SH-SY5Y (cell line): ENCODE measurements at regions not wholly inside any gene's neighbourhood (a gene's known extent, or its start where the extent isn't known, plus 50 kb on each side); places are given as distances from the start of the nearest gene placed in this dataset.

Source experiments
- GATA2 ChIP-seq: IDR thresholded peaks from 2 replicates; pipeline ENCODE4 v1.6.1; 2011; ENCODE audit warnings: mild to moderate bottlenecking, low read depth, low read length
- GATA3 ChIP-seq: IDR thresholded peaks from 2 replicates; pipeline ENCODE4 v1.6.1; 2011; ENCODE audit warnings: low read depth, mild to moderate bottlenecking, low read length, moderate library complexity

- TF ChIP-seq GATA2 (no peak), GATA3 (no peak)
Measured at GRCh38 chr14:98182393-98183055, 1089.5 kb downstream of the BCL11B start.

- no peak for TF ChIP-seq GATA2
- no peak for TF ChIP-seq GATA3
Measured at GRCh38 chr14:98183556-98183955, 1088.4 kb downstream of the BCL11B start.

GRCh38 chr14:98184457-98184856 lies 1087.5 kb downstream of the BCL11B start:
- no peak for TF ChIP-seq GATA3
- TF ChIP-seq GATA2, result no peak

- TF ChIP-seq GATA2 (no peak), GATA3 (no peak)
Measured at GRCh38 chr14:98185036-98185435, 1087.0 kb downstream of the BCL11B start.

- TF ChIP-seq GATA3, result no peak
- no peak for TF ChIP-seq GATA2
Measured at GRCh38 chr14:98186140-98186539, 1085.9 kb downstream of the BCL11B start.

- TF ChIP-seq GATA3 (no peak), GATA2 (no peak)
Measured at GRCh38 chr14:98187281-98187680, 1084.7 kb downstream of the BCL11B start.

GRCh38 chr14:98189062-98189461 lies 1082.9 kb downstream of the BCL11B start:
- no peak for TF ChIP-seq GATA3
- TF ChIP-seq GATA2, result no peak

GRCh38 chr14:98189511-98189910 lies 1082.5 kb downstream of the BCL11B start:
- TF ChIP-seq GATA2, result no peak
- no peak for TF ChIP-seq GATA3

GRCh38 chr14:98189944-98190343 lies 1082.1 kb downstream of the BCL11B start:
- TF ChIP-seq GATA3, result no peak

GRCh38 chr14:98192946-98193345 lies 1079.1 kb downstream of the BCL11B start:
- TF ChIP-seq GATA2 (no peak), GATA3 (no peak)

GRCh38 chr14:98194821-98195220 lies 1077.2 kb downstream of the BCL11B start:
- TF ChIP-seq GATA2, result no peak
- no peak for TF ChIP-seq GATA3

GRCh38 chr14:98195256-98195655 lies 1076.7 kb downstream of the BCL11B start:
- TF ChIP-seq GATA2, result no peak
- no peak for TF ChIP-seq GATA3

GRCh38 chr14:98197933-98198332 lies 1074.1 kb downstream of the BCL11B start:
- no peak for TF ChIP-seq GATA2
- no peak for TF ChIP-seq GATA3

- TF ChIP-seq GATA3 (no peak), GATA2 (no peak)
Measured at GRCh38 chr14:98198385-98198784, 1073.6 kb downstream of the BCL11B start.

- TF ChIP-seq GATA2 (no peak), GATA3 (no peak)
Measured at GRCh38 chr14:98200601-98201000, 1071.4 kb downstream of the BCL11B start.

GRCh38 chr14:98203421-98203820 lies 1068.6 kb downstream of the BCL11B start:
- TF ChIP-seq GATA2 (no peak), GATA3 (no peak)
